ENCODE measurements at regions not wholly inside any gene's neighbourhood (a gene's known extent, or its start where the extent isn't known, plus 50 kb on each side); places are given as distances from the start of the nearest gene placed in this dataset.

- TF ChIP-seq REST (IDR thresholded peaks at IDR 0.05; ENCODE audit: insufficient read depth in 1 of 2, low read depth in 2 of 2, low read length in 2 of 2) (no peak), POLR2AphosphoS5 (IDR thresholded peaks at IDR 0.05; ENCODE audit: low read depth, low read length) (no peak), TAF1 (IDR thresholded peaks at IDR 0.05; ENCODE audit: borderline replicate concordance, insufficient read depth, low read length) (no peak), FOXP2 (optimal IDR thresholded peaks at IDR 0.05; ENCODE audit: borderline replicate concordance, extremely low read depth, extremely low read length, insufficient read depth) (no peak), SIN3A (IDR thresholded peaks at IDR 0.05; ENCODE audit: borderline replicate concordance, insufficient read depth, low read length) (no peak)
Measured at GRCh38 chr6:119887666-119888065, 538.1 kb upstream of the MAN1A1 start.

All from PFSK-1 (cell line).